ENCODE measurements at regions not wholly inside any gene's neighbourhood (a gene's known extent, or its start where the extent isn't known, plus 50 kb on each side); places are given as distances from the start of the nearest gene placed in this dataset.

- Histone ChIP-seq H3K9me3 (no peaks in the 10 kb centered on the region), H3K4me3 (no peak overlapping the region), H3K4me1 (no peaks in the 10 kb centered on the region), H3K36me3 (no peaks in the 10 kb centered on the region), H3K27ac (no peak overlapping the region), H3K27me3 (peaks cover 0 to 5% (median 5%) of the 10 kb centered on the region in 3 donors)
- TF ChIP-seq POLR2A (IDR thresholded peaks at IDR 0.05) (no peak), POLR2AphosphoS5 (IDR thresholded peaks at IDR 0.05) (no peak)
- WGBS, 5 donors: 42 to 60% (median 44%) methylated on average over 7 of the region's 7 CpGs
- intact Hi-C loops (cut with DNase I; ENCODE audit: low total_unique reads): no loop called here
- DNase-seq: no peak
These were observed 170.9 kb downstream of the ANXA2 start for GRCh38 chr15:60226924-60227323.

DNA sequence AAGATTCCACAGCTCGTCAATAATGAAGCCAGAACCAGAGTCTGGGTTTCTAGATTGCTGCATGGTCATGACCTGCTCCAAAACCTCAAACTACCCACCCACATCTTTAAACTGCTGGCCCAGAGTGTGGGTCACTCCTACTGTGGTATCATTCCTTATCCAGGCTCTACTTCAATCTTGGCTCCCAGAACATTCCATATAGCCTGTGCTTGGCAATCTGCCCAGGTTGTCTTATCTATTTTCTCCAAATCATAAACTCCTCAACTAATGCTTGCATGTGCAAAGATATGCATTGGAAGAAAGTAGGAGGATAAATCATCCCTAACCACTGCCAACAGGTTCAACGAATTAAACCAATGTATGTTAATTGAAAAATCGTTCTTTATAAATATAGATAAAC is 169.7 kb downstream of the ANXA2 start:
- Histone ChIP-seq H3K4me1 (no peaks in the 10 kb centered on the region), H3K9me3 (no peaks in the 10 kb centered on the region), H3K27ac (no peak overlapping the region), H3K4me3 (no peak overlapping the region), H3K36me3 (no peaks in the 10 kb centered on the region), H3K27me3 (peaks cover 0 to 5% (median 5%) of the 10 kb centered on the region in 3 donors)
- WGBS, 5 donors: 61 to 70% (median 63%) methylated on average over 3 of the region's 3 CpGs
- intact Hi-C loops (cut with DNase I; ENCODE audit: low total_unique reads): no loop called here
- peak in 1 of 2 donors; percentile 38 for DNase-seq
- no peak for TF ChIP-seq POLR2A (IDR thresholded peaks at IDR 0.05)
- no peak for TF ChIP-seq POLR2AphosphoS5 (IDR thresholded peaks at IDR 0.05)
- TF ChIP-seq, protein P1, sequence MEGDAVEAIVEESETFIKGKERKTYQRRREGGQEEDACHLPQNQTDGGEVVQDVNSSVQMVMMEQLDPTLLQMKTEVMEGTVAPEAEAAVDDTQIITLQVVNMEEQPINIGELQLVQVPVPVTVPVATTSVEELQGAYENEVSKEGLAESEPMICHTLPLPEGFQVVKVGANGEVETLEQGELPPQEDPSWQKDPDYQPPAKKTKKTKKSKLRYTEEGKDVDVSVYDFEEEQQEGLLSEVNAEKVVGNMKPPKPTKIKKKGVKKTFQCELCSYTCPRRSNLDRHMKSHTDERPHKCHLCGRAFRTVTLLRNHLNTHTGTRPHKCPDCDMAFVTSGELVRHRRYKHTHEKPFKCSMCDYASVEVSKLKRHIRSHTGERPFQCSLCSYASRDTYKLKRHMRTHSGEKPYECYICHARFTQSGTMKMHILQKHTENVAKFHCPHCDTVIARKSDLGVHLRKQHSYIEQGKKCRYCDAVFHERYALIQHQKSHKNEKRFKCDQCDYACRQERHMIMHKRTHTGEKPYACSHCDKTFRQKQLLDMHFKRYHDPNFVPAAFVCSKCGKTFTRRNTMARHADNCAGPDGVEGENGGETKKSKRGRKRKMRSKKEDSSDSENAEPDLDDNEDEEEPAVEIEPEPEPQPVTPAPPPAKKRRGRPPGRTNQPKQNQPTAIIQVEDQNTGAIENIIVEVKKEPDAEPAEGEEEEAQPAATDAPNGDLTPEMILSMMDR (IDR thresholded peaks at IDR 0.05): no peak
- TF ChIP-seq EP300 (IDR thresholded peaks at IDR 0.05): no peak

GRCh38 chr15:60228619-60229018 is 169.2 kb downstream of the ANXA2 start:
- TF ChIP-seq POLR2AphosphoS5 (IDR thresholded peaks at IDR 0.05): no peak
- TF ChIP-seq, protein P1 (IDR thresholded peaks at IDR 0.05): no peak
- TF ChIP-seq EP300 (IDR thresholded peaks at IDR 0.05): no peak
- no peak for TF ChIP-seq POLR2A (IDR thresholded peaks at IDR 0.05)
- Histone ChIP-seq H3K4me3 (no peak overlapping the region), H3K4me1 (no peaks in the 10 kb centered on the region), H3K9me3 (no peaks in the 10 kb centered on the region), H3K27me3 (peaks cover 0 to 5% (median 5%) of the 10 kb centered on the region in 3 donors), H3K36me3 (no peaks in the 10 kb centered on the region), H3K27ac (no peak overlapping the region)
- DNase-seq: no peak
- WGBS, 5 donors: 70 to 89% (median 77%) methylated on average over 2 of the region's 2 CpGs
- intact Hi-C loops (cut with DNase I; ENCODE audit: low total_unique reads): no loop called here

DNA sequence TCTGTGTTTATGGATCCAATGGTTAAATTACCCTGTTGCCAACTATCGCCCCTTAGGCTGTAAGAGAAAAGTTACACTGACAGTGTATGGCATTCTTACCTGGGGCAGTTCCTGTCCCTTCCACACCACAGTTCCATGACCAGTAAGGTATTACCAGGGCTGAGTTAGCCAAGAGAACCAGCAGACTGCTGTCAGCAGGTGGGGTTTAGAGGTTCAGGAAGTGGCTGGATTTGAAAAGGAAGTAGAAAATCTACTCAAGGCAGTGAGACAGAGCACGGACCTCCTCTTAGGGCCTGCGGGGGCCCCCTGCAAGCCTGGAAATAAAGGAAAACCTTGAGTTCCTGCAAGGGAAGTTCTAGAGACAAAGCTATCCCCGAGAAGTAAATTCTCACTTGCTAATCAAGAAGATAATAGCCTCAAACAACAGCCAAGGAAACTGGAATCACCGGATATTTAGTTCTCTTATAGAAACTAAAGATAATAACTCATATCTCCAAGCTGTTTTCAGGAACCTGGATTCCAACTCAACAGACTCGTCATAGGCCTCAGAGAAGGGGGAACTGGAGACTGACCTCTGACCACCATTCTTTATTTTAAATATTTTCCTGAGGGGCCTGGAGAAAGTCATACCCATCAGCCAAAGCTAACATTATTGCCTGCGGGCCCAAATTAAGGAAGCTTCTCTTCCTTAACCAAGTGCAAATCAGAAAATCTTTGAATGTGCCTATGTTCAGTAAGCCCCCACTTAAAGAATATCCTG is 161.7 kb downstream of the ANXA2 start:
- Histone ChIP-seq H3K4me1 (no peaks in the 10 kb centered on the region), H3K27me3 (peaks cover 0 to 5% (median 0%) of the 10 kb centered on the region in 3 donors), H3K4me3 (no peak overlapping the region), H3K27ac (no peak overlapping the region), H3K9me3 (peaks cover 0 to under 1% (median 0%) of the 10 kb centered on the region in 4 donors), H3K36me3 (no peaks in the 10 kb centered on the region)
- no peak for TF ChIP-seq EP300 (IDR thresholded peaks at IDR 0.05)
- TF ChIP-seq POLR2AphosphoS5 (IDR thresholded peaks at IDR 0.05): no peak
- TF ChIP-seq, protein P1 (IDR thresholded peaks at IDR 0.05): no peak
- no peak for TF ChIP-seq POLR2A (IDR thresholded peaks at IDR 0.05)
- intact Hi-C loops (cut with DNase I; ENCODE audit: low total_unique reads): no loop called here
- DNase-seq: peak in 1 of 2 donors; percentile 24
- WGBS, 5 donors: 32 to 49% (median 41%) methylated on average over 7 of the region's 7 CpGs

- H3K36me3 ChIP-seq: no peaks in the 10 kb centered on the region
- no peaks in the 10 kb centered on the region for H3K27me3 ChIP-seq
- WGBS, 5 donors: 52 to 66% (median 56%) methylated on average over 7 to 8 of the region's 8 CpGs
- TF ChIP-seq, protein P1 (IDR thresholded peaks at IDR 0.05): no peak
- TF ChIP-seq POLR2A (IDR thresholded peaks at IDR 0.05): no peak
- no peak for TF ChIP-seq EP300 (IDR thresholded peaks at IDR 0.05)
- no peak overlapping the region for H3K4me3 ChIP-seq
- H3K27ac ChIP-seq: no peak overlapping the region
- peaks cover 0 to 12% (median 10%) of the 10 kb centered on the region in 4 donors for H3K9me3 ChIP-seq
- H3K4me1 ChIP-seq: no peaks in the 10 kb centered on the region
- peak in 1 of 2 donors; percentile 69 for DNase-seq
- intact Hi-C loops (cut with DNase I; ENCODE audit: low total_unique reads): no loop called here
These were observed 160.3 kb downstream of the ANXA2 start for GRCh38 chr15:60237446-60237845.

All from stomach (tissue), 8 donors.